Muscle of arm (tissue), 1 donor: ENCODE measurements at regions not wholly inside any gene's neighbourhood (a gene's known extent, or its start where the extent isn't known, plus 50 kb on each side); places are given as distances from the start of the nearest gene placed in this dataset.
"Not testable (repeated sequence)": the region's sequence is repeated elsewhere in the genome, so short reads cannot be mapped to it uniquely, and the experiment has no call there.

Experiments
- DNase-seq: peaks from one replicate; pipeline ENCODE4 v3.0.0-alpha.2; 2013

DNA sequence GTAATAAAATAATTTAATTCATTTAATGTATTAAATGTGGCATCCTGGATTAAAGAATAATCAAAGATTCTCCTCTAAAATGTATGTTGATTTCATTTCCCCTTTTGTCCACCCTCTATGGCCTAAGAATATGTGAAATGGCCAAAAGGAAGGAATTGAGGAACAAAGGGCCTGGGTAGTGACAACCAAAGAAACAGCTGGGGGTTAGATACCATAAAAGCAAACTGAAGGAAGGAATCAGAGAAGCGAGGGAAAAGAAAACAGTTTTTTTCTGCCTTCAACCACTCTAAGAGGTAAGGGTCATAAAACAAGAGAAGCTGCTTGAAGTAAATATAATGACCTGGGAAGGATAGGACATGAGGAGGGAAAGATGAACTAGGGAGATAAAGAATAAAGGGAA, 139.3 kb downstream of the FAM76B start:
- DNase-seq = no peak

DNA sequence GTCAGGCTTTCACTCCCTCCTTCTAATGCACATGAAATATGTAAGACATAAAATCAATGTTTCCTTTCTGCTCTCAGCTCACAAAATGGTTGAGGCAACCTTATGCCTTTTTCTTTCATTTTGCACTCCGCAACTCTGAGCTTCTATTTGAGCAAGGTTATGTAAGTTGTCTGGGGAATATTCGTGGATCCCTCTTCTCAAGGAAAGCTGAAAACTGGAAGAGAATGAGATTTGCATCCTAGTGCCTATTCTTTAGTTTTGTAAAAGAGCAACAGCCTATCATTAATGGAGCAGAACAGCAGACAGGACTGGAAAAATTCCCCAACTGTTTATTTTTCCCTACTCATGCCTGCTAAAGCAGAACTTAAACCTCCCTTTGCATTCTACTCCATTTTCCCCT, 141.7 kb downstream of the FAM76B start:
- no peak for DNase-seq

DNA sequence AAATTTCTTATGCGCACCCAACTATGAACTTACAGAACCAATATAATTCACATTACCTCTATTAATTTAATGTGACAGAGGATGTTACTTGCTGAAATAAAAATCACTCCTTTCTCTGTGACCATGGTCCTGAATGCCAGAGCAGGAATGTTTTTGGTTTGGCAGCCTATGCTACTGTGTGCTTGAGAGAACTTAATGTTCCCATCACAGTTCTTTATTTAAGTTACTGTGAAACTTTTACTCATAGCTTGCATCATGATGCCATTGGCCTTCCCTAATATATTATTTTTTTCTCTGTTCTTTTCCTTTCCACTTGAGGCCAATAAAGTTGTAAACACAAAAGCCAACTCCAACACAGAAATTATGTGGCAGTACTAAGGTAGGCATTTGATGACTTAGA, 142.2 kb downstream of the FAM76B start:
- no peak for DNase-seq

DNA sequence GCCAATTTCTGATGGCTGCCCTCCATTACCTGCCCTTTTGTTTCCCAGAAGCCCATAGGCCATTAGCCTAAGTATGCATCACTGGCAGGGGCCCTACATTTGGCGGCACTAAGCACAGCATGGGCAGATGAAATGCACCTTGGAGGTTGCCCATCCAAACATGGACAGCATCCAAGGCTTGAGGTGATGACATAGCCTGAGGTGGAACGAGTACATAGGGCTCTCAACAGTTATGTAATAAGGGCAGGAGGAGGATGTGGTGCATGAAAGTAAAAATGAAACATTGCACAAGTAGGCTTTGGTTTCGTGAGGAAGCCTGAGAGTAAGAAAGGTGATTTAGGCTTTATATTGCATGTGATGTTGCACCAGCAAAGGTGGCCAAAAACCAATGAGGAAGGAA, 148.1 kb downstream of the FAM76B start:
- DNase-seq = no peak

DNA sequence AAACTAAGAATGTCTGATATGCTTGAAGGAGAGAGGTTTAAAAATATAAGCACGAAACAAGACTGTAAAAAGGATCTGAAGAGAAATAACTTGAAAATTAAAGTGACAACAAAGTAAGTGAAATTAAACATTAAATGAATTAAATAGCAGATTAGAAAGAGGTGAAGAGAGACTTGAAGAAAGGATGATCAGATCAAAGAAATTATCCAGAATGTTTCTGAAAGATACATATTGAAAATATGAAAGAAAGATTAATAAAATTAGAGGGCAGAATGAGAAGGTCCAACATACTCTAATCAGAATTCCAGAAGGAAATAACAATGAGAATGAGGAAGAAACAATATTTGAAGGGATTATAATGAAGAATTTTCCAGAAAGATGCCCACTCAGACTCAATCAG, 151.1 kb downstream of the FAM76B start:
- no peak for DNase-seq

DNA sequence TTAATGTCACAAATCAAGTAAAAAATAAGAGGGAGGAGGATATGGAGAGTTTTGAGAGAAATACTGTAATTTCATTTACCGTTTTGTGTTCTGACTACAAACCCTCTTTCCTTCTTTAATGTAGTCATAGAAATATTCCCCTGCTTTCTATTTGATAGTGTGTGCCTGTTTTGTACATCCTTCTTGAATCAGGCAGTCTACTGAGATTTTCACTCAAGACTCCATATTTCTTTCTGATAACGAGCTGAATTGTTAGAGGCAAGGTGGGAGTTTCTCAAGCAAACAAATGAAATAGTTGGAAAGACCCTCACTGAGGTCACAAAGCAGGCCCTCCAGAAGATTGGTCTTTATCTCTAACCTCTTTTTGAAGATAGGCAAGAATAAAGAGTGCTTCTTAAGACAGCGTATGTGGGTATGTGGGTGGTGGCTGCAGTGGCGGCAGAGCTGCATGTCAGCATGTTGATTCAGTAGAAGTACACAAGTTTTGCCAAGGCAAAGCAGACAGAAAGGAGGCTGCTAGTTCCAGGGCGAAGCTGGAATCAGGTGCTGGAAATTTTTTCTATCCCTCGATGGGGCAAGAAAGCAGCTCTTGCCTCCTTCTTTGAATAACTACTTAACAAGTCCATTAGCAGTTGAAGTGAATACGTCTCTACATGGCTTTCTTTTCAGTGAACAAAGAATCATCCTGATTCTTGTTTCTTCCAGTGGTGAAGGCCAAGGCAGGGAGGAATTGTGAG, 164.2 kb downstream of the FAM76B start:
- no peak for DNase-seq

DNA sequence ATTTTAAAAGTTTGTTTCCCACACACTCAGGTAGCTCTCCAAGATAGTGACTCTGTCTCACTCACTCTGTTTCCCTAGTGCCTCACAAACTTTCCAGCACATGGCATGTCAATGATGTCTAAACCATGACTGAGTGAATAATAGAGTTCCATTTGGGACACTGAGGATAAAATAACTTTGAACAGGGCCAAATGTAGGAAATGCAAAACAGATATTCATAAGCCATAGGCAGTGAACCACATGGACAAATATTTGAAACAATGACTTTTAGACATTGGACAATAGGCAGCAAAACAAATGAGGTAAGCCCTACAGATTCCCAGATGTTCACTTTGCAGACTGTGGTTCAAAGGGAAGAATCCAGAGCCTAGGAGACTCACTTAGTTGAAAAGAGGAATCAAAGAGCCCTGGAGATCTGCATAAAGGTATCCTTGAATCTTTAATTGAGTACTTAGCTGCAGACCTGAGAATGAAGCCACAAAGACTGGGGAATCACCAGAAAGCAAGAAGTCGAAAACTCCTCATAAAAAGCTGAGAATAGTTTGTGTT, 173.3 kb downstream of the FAM76B start:
- DNase-seq = no peak

DNA sequence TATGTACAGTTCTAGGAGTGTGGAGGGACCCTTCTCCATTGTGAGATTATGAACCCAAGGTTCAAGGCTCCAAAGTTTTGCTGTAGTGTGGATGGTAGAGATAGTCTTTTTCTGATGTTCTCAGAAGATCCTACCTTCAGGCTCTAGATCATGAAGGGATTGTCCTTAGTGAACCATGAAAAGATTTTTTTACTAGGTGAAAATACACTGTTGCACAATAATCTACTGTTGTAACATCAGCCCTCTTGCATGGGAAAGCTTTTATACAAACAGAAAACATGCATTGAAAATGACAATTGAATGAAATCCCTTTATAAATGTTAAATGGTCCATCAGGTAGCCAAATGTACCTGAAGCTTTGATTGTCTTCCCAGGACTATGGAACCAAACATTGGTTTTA, 177.8 kb downstream of the FAM76B start:
- DNase-seq = no peak

DNA sequence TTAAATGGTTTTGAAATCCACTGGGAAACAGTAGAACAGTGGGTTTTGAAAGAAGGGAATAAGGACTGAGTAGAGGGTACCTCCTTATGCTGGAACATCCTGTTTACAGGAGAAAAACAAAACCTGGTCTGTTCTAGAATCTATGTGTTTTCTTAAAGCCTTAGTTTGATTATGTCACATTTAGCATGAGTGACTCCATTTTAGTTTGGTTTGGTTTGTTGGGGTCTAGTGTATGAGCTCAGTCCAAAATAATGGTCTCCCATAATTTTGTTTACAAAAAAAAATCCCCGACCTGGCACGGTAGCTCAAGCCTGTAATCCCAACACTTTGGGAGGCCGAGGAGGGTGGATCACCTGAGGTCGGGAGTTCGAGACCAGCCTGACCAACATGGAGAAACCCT, 179.4 kb downstream of the FAM76B start:
- DNase-seq = not testable (repeated sequence)

DNA sequence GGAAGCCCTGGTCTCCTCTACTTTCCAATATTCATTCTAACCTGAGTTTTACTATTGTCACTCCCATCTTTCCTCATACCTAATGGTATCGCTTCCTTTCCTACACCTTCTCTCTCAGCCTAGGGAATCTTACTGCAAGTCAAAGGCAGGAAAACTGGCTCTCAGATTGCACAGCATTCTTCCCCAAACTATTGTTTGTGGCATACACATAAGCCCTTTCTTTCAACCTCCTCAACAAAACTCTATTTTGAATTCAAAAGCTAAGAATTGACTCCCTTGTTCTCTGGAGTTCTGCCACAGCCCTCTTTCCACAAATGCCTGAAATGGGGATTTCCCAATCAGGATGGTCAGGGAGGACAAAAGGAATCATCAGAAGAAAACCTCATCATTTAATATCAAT, 181.5 kb downstream of the FAM76B start:
- DNase-seq = no peak

DNA sequence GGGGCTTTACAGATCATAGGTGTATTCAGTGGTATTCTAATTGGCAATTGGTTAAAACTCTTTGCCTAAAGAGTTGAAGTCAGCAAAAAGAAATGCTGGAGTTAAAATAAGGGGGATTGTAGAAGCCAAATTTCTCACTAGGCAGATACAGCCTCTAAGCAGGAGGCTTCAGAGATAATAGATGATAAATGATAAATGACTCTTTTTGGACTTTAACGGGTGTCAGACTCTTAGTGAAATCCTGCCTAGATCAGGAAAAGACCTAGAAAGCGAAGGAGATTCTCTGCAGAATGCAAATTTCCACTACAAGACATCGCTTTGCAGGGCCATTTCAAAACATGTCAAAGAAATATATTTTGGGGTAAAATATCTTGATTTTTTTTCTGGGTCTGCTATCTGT, 182.8 kb downstream of the FAM76B start:
- no peak for DNase-seq

DNA sequence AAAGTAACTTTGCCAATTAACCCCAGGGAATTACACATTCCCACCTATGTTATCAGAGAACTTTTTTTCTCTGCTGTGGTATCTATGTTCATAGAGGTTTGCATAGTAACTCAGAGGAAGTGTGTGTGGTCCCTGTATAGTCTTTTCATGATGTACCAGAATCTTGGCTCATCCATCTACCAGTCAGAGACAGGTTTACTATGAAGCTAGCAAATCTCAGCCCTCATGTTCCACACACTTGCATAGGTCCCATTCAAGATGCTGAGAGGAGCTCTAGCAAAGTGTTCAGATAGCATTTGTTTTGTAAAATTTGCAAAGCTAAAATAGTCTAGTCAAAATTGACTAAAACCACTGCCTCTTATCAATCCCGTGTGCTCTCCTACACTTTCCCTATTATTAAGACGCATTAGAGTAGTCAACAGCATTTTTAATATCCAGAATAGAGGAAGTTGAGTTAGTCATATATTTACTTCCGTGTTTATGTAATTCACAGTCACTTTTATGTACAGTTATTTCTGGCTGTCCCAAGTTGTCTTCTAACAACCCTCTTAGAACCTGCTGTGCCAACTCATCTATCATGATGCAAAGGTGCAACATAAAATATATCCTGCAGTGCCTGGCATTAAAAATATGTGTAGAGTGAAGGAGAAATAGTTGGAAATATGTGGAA, 184.2 kb downstream of the FAM76B start:
- no peak for DNase-seq

DNA sequence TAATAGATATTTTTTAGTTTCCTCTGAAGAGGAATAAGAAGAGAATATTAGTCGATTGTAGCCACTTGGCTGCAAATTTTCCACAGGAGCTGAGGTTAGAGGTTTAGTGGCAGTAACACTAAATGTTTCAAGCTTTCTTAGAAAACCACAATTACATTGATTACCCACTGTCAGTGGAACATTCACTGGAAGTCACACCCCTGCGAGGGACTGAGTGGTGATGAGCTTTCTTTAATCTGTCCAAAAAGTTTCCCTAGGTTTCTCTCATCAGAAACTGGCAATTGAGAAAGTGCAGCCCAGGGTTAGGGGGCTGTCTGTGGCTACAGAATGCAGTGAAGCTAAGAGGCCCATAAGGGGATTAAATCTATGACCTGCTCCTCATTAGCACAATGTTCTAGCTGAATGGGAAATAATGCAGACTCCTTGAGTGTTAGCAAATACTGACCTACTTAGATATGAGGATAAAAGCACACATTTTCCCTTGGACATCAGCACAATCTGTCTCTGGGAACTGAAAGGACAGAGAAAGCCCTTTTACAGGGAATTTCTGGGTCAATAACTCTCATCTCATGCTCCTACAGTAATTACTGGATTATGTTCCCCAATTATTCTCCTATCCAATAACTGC, 189.5 kb downstream of the FAM76B start:
- no peak for DNase-seq

DNA sequence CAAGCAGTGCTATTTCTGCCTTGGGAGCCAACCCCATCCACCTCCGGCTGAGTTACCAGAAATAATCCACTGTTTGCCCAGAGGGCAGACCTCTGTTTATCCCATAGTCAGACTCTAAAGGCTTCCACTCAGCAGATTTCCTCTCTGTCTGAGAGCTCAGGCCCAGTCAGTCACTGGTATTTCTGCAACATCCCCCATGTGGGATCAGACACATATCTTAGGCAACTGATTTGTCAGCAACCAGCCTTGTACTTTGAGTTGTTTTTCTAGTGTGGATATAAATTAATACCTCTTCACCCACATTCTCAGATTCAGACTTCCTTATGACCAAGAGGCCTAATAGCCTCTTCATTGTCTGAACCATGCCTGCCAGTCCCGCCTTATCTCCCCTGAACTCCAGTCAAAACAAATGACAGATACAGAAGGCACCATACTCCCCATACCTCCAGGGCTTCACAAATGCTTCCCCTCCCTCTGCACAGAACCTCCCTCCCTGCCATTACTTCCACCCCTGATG, 193.6 kb downstream of the FAM76B start:
- DNase-seq = no peak

DNA sequence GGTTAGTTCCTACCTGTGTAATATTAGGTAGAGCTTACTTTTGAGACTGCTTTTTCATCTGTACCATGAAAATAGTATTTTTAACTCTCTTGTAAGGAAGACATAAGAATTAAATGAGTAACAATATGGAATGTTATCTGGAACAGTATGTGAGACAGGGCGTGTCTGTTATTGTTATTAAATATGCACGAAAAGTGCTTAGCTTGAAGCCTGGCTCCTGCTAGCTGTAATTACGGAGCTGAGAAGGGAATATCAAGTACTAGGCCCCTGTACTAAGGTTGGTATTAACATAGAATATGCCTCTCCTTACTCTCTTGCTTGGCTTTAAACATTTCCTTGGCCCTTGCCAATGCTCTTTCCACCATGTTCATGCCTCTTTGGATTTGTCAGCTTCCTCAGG, 194.0 kb downstream of the FAM76B start:
- no peak for DNase-seq

DNA sequence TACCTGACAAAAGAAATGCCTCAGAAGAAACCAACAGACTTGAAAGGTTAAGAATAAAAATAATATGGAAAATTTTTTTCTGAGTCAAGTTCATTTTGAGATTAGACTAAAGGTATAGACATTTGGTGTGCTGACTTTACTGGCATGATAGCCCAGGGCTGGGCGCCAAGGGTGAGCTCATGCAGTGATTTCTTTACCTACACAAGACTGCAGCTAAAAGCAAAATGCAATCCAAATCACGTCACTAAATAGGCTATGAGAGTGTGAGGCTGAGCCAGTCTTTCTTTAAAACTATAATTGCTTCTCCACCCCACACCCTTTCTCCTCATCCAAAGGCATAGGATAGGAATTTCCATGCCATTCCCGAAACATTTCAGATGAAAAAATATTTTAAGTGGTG, 196.5 kb downstream of the FAM76B start:
- DNase-seq = peak; percentile 77

DNA sequence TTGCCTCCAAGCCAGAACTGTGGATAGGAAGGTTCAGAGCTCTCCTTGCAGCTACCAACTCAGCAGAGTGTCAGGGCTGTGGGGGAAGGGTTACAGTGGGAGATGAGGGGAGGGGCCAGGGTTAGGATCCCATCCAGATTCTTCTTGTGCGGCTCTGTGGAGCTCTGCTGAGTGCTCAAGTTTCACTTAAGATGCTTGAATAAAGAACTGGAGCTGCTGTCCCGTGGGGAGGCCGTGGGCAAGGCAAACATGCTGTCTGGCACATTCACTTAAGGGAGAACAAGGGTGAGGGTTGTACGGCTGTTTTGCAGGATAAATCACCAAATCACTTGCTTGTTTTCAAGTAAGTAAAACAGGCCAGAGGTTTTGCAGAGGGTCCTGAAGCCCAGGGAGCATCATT, 197.1 kb downstream of the FAM76B start:
- DNase-seq = no peak

DNA sequence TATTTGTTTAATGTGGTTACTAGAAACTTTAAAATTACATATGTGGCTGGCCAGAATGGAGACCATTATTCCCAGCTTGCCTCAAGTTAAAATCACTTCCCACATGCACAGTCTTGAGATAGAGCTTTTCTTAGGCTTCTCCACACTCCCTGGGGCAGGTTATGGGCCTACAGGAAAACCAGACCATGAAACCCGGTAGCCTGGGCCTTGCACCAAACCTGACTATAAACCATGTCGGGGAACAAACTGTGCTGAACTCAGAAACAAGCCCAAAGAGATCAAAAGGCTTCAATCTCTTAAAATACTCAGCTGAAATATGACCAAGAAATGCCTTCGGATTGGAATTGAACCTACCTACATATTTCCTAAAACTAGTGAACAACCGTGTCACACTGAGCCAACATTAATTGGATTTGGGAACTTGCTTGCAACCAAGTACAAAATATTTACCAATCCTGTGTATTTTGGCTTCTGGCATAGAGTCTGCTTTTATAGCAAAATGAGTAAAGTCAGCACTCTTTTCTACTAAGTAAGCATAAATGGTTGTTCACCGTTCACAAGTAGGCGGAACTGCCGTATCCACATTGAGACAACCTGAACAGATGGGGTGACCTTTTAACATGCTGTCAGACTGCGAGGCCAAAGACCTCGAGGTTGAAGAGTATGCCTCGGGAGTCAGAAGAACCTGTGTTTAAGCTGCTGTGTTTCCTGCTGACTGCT, 199.5 kb downstream of the FAM76B start:
- no peak for DNase-seq

DNA sequence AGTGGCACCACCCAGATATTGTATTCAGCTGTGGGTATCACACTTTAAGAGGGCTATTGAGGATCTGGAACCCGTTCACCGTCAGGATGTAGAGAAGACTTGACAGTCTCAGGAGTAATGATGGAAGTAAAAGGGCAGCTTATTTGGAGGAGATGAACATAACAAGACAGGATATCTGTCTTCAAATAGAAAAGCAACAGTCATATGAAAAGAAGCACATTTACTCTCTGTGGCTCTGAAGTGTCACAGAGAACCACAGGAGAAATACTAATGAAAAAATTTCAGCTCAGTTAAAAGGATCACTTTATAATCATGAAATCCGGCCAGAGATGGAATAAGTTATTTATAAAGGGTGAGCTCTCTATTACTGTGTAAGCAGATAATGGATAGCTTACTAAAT, 200.8 kb downstream of the FAM76B start:
- DNase-seq = no peak

DNA sequence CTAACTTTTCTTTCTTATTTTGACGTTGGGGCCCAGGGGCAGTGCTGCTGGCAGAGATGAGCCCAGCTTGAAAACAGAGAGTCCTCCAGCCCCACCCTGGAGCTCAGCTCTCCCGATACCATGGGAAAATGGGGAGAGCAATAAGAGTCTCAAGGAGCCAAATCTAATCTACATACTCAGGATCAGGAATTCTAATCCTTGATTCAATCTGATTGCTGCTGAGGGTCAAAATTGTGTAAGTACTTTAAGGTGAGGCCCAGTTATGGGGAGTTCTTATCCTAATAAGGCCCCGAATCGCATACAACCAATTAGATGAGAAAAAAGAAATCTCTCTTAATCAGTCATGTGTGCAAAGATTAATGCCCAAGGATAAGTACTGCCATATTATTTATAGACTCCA, 202.9 kb downstream of the FAM76B start:
- no peak for DNase-seq

DNA sequence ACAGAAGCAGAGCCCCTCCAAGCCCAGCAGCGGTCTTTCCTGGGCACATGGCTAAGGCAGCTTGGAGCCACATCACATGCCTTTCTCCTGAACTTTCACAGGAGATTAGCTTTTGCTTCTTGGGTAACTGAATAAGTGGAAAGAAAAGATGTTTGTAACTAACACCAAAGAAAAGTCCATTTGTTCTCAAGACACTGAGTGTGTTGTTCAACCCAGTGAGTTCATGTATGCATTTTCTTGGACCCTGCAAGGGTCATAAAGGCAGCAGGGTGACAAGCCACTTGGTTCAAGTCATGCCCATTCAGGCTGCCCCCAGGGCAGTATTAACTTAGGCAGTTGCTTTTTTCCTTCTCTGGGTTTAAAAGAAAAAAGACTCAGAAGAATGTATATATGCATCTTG, 203.4 kb downstream of the FAM76B start:
- DNase-seq = no peak

DNA sequence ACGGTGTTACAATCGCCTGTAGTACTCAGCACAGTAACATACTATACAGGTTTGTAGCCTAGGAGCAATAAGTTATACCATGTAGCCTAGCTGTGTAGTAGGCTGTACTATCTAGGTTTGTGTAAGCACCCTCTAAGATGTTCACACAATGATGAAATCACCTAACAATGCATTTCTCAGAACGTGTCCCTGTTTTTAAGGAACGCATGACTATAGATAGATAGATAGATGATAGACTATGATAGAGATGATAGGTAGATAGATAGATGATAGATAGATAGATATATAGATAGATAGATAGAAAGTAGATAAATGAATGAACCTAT, 203.9 kb downstream of the FAM76B start:
- no peak for DNase-seq
